ENCODE measurements at regions not wholly inside any gene's neighbourhood (a gene's known extent, or its start where the extent isn't known, plus 50 kb on each side); places are given as distances from the start of the nearest gene placed in this dataset.
"Not testable (repeated sequence)": the region's sequence is repeated elsewhere in the genome, so short reads cannot be mapped to it uniquely, and the experiment has no call there.

DNA sequence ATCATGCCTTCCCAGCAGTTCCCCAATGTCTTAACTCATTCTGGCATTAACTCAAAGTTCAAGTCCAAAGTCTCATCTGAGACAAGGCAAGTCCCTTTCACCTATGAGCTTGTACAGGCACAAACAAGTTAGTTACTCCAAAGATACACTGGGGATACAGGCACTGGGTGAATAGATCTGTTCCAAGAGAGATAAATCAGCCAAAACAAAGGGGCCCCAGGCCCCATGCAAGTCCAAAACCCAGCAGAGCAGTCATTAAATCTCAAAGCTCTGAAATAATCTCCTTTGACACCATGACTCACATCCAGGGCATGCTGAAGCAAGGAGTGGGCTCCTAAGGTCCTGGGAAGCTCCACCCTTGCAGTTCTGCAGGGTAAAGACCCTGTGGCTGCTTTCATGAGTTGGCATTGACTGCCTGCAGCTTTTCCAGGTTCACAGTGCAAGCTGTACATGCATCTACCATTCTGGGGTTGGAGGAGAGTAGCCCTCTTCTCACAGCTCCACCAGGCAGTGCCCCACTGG, 332.2 kb upstream of the KIF2B start:
- DNase-seq (ENCODE audit: low spot score), result no peak

DNA sequence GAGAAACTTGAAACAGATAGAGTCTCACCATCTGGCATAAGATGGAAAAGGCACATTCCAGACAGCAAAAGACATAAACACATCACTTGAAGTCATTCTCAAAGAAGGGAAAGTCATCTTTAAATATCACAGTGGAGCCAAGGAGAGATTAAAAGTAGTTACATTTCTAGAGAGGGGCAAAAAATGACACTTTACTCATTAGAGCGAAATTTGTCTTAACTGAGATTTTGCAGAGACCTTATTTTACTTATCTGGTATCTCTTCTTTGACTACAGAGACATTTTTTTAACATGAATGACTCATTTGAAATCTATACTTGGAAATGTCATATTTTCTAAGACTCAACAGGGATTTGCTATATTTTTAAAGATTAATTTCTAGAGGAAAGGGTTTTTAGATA, 339.0 kb upstream of the KIF2B start:
- DNase-seq (ENCODE audit: low spot score), result no peak

- DNase-seq (ENCODE audit: low spot score), result no peak
Measured at GRCh38 chr17:53475002-53475401, 347.7 kb upstream of the KIF2B start.

- no peak for DNase-seq (ENCODE audit: low spot score)
Measured at GRCh38 chr17:53472586-53472985, 350.1 kb upstream of the KIF2B start.

DNA sequence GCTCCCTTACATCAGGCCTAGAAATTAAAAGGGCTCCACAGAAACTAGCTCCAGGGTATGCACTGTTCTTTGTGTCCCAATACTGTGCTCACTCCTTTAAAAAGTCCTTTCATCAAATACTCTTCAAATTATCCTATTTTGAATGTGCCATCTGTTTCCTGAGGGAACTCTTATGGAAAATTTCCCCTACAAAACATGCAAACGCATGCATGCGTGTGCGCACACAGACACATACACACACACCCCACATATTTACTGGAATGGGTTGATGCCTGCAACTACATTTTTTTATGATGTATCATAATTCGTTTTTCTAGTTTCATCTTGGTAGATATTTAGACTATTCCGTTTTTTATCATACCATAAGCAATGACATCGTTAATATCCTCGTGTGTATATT, 351.2 kb upstream of the KIF2B start:
- DNase-seq (ENCODE audit: low spot score), result no peak

- no peak for DNase-seq (ENCODE audit: low spot score)
Measured at GRCh38 chr17:53470626-53471025, 352.1 kb upstream of the KIF2B start.

DNA sequence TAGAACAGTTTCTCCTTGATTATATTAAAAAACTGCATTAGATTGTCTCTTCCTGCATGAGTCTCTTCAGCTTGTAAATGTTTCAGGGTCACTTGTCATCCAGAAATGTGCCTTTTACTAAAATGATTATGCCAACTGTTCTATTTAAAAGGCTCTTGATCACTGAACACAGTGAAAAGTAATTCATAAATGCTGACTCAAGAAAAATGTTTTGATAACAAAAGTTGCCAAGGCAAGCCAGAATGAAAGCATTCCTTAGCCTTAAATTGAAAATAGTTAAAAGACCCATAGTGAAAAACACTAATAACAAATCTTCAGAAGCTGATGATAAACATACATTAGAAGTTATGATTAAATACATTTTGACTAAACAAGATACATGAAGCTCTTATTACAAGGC, 356.0 kb upstream of the KIF2B start:
- DNase-seq (ENCODE audit: low spot score), result no peak

DNA sequence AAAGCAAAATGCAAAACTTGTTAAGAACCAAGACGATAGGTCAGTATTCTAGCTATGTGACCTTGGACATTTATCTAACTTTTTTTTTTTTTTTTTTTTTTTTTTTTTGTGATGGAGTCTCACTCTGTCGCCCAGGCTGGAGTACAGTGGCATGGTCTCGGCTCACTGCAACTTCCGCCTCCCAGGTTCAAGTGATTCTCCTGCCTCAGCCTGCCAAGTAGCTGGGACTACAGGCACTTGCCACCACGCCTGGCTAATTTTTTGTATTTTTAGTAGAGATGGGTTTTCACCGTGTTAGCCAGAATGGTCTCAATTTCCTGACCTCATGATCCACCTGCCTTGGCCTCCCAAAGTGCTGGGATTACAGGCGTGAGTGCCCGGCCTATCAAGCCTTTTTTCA, 358.3 kb upstream of the KIF2B start:
- DNase-seq (ENCODE audit: low spot score), result not testable (repeated sequence)

- no peak for DNase-seq (ENCODE audit: low spot score)
Measured at GRCh38 chr17:53463363-53463762, 359.4 kb upstream of the KIF2B start.

GRCh38 chr17:53462393-53462811, 360.3 kb upstream of the KIF2B start:
- no peak for DNase-seq (ENCODE audit: low spot score)

DNA sequence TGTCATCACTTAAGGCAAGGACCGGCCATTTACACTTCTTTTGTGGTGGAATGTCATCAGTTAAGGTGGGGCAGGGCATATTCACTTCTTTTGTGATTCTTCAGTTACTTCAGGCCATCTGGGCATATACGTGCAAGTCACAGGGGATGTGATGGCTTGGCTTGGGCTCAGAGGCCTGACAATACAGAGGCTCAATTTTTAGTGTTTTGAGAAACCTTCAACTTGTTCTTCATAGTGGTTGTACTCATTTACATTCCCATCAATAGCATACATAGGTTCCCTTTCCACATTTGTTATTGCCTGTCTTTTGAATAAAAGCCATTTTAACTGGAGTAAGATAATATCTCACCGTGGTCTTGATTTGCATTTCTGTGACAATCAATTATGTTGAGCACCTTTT, 366.8 kb upstream of the KIF2B start:
- DNase-seq (ENCODE audit: low spot score), result not testable (repeated sequence)

DNA sequence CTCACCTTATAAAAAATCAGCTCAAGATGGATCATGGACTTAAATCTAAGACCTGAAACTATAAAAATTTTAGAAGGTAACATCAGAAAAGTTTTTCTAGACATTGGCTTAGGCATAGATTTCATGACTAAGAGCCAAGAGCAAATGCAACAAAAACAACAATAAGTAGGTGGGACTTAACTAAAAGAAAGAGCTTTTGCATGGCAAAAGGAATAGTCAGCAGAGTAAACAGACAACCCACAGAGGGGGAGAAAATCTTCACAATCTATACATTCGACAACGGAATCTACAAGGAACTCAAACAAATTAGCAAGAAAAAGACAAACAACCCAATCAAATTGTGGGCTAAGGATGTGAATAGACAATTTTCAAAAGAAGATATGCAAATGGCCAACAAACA, 368.4 kb upstream of the KIF2B start:
- DNase-seq (ENCODE audit: low spot score), result no peak

- DNase-seq (ENCODE audit: low spot score), result no peak
Measured at GRCh38 chr17:53449324-53449723, 373.4 kb upstream of the KIF2B start.

GRCh38 chr17:53428913-53429312, 393.8 kb upstream of the KIF2B start:
- no peak for DNase-seq (ENCODE audit: low spot score)

DNA sequence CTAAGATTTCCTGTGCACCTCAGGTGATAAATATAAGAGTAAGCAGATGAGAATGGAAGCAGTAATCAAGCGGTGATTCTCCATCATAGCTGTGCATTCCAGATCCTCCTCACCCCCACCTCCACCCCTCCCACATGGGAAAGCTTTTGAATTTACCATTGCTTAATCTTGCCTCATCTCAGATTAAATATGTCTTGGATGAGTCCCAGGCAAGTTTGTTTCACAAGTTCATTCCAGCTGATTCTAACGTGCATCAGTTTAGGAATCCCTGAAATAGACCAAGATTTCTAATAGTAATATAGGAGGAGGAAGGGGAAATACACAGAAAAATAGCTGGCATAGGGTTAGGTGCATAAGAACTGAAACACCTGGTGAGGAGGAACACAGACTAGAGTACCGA, 396.2 kb upstream of the KIF2B start:
- DNase-seq (ENCODE audit: low spot score), result no peak

DNA sequence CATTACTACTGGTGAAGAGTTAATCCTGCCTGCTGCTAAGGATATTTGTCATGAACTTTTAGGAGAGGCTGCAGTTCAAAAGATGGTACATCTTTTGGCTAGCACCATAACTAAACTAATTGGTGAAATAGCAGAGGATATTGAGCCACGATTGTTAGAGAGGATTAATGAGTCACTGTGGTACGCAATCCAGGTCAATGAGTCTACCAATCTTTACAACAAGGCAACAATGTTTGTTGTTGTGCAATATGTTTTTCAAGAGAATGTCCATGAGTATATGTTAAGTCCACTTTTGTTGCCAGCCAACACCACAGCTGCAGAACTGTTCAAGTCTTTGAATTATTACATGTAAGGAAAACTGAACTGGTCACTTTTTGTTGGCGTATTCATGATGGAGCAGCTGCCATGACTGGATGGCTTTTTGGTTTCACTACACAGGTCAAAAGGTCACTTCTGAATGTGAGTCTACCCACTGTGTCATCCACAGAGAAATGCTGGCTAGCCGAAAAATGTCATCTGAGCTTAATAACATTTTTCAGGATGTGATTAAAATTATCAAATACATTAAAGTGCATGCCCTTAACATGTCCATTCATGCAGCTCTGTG, 402.6 kb upstream of the KIF2B start:
- no peak for DNase-seq (ENCODE audit: low spot score)

- DNase-seq (ENCODE audit: low spot score), result no peak
Measured at GRCh38 chr17:53409588-53409987, 413.1 kb upstream of the KIF2B start.

GRCh38 chr17:53406907-53407306, 415.8 kb upstream of the KIF2B start:
- no peak for DNase-seq (ENCODE audit: low spot score)

- no peak for DNase-seq (ENCODE audit: low spot score)
Measured at GRCh38 chr17:53391197-53391596, 431.5 kb upstream of the KIF2B start.

DNA sequence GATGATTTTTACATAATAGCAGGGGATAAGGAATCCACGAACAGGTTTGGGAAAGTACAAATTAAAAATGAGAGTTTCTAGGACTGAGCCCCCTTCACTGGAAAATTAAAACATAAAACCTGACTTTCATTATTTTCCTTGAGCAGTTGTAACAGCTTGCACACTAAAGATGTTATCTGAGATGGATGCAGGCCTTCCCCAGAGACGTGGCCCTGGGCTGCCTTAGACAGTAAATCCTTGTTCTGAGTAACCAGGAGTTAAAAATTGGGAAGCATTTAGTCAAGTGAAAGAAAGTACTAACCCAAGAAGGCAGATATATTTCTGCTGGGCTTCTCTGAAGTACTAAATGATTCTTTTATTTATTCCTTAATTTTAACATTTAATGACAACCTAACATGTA, 432.2 kb upstream of the KIF2B start:
- DNase-seq (ENCODE audit: low spot score), result no peak

DNA sequence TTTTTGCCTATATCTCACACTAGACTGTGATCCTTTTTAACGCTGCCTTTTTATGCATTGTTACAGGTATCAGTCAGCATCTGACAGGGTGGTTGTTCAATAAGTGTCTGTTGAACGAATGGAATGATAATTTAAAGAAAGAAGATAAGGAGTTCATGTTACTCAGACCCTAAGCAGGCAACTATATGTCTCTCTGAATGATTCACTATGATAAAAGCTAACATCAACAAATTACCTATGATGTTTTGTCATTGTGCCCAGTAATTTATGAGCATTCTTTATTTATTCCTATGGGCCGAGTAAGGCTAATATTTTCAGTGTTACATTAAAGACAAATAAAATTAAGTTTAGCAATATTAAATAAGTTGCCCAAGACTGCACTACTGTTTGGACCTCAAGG, 435.0 kb upstream of the KIF2B start:
- DNase-seq (ENCODE audit: low spot score), result no peak

DNA sequence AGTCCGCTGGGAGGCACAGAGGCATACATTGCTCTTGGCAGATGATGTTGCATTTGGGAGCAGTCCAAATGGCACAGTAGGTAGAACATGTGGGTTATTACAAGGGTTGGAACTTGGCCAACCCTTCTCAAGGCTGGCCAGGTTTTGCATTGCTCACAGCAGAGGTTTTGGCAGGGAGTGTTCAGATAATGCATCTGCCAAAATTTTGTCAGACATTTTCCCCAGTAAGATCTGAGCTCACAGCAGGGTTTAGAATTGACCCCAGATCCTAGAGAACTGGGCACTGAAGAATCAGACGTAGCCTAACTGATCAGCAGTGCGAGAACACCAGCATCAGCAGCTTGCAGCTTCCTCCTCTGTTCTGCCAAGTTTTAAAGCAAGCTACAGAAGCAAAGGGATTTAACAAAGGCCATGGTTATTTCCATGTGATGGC, 468.8 kb upstream of the KIF2B start:
- peak; percentile 70 for DNase-seq (ENCODE audit: low spot score)

- no peak for DNase-seq (ENCODE audit: low spot score)
Measured at GRCh38 chr17:53344778-53345177, 477.9 kb upstream of the KIF2B start.

DNA sequence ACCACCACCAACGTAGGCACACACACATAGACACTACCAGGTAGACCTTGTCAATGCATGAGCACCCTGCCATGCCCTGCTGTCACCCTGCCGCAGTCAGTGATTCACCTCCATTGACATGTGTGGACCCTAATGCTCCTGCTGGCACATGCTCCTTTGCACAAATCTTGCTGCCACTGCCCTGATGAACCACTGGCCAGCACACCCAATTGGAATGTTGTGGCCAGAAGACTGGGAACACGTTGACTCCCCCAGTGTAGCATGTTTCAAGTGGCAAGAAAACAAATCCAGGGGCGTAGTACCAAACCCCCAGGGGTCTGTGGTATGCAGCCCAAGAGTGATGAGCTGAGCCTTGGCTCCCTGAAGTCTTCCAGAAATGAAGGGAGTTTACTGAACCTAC, 486.4 kb upstream of the KIF2B start:
- no peak for DNase-seq (ENCODE audit: low spot score)

Data from cerebellar cortex (tissue), 1 donor.